GM23338 (cell line): ENCODE measurements at regions not wholly inside any gene's neighbourhood (a gene's known extent, or its start where the extent isn't known, plus 50 kb on each side); places are given as distances from the start of the nearest gene placed in this dataset.

Experiments
- ATAC-seq: fragments of 200-7000 bp; cut with Tn5 transposase; 3 replicates; pipeline ENCODE4 v1.9.1; 2020
- DNase-seq: peaks from one replicate; pipeline ENCODE4 v3.0.0-alpha.2; 2015; ENCODE audit warnings: low spot score
- H2AFZ ChIP-seq: fragments of 200-600 bp; sonication (generic); 2 replicates; pipeline ENCODE4 v1.8.0; 2016; ENCODE audit warnings: antibody characterized with exemption, mild to moderate bottlenecking, moderate library complexity
- H3F3A ChIP-seq: fragments of 200-600 bp; sonication (generic); replicated peaks from 2 replicates; pipeline ENCODE4 v1.8.0; 2017; ENCODE audit warnings: antibody characterized with exemption, mixed run types, low read depth
- H3K27ac ChIP-seq: fragments of 200-600 bp; sonication (generic); 2 replicates; pipeline ENCODE4 v1.6.1; 2016; ENCODE audit warnings: low read depth
- H3K27me3 ChIP-seq: fragments of 200-600 bp; sonication (generic); 2 replicates; pipeline ENCODE4 v1.8.0; 2016; ENCODE audit warnings: mild to moderate bottlenecking, mixed run types, moderate library complexity; ENCODE audit not compliant: insufficient read depth
- H3K36me3 ChIP-seq: fragments of 200-600 bp; sonication (generic); 2 replicates; pipeline ENCODE4 v1.8.0; 2016; ENCODE audit warnings: mild to moderate bottlenecking; ENCODE audit not compliant: insufficient read depth
- H3K4me1 ChIP-seq: fragments of 200-600 bp; sonication (generic); 2 replicates; pipeline ENCODE4 v1.8.0; 2016; ENCODE audit warnings: mild to moderate bottlenecking, moderate library complexity; ENCODE audit not compliant: insufficient read depth
- H3K4me2 ChIP-seq: fragments of 200-600 bp; sonication (generic); 2 replicates; pipeline ENCODE4 v1.7.1; 2017; ENCODE audit warnings: mixed run types
- H3K4me3 ChIP-seq: fragments of 200-600 bp; sonication (generic); 2 replicates; pipeline ENCODE4 v1.6.1; 2016; ENCODE audit warnings: mixed run types
- H3K79me2 ChIP-seq: fragments of 200-600 bp; sonication (generic); replicated peaks from 2 replicates; pipeline ENCODE4 v1.8.0; 2017; ENCODE audit warnings: mild to moderate bottlenecking; ENCODE audit not compliant: insufficient read depth
- H3K9me2 ChIP-seq: fragments of 200-600 bp; sonication (generic); 2 replicates; pipeline ENCODE4 v1.8.0; 2017; ENCODE audit not compliant: insufficient read depth
- H4K20me1 ChIP-seq: fragments of 200-600 bp; sonication (generic); replicated peaks from 2 replicates; pipeline ENCODE4 v1.8.0; 2017; ENCODE audit warnings: mild to moderate bottlenecking; ENCODE audit not compliant: insufficient read depth
- H3K27ac Mint-ChIP-seq: 2 replicates; pipeline ENCODE4 v1.8.0; 2020; ENCODE audit warnings: inconsistent platforms, mild to moderate bottlenecking, moderate library complexity, mixed read lengths
- H3K27me3 Mint-ChIP-seq: 3 replicates; pipeline ENCODE4 v1.8.0; 2022; ENCODE audit warnings: low read depth, mild to moderate bottlenecking, moderate library complexity, mixed read lengths, inconsistent platforms; ENCODE audit not compliant: insufficient read depth, poor library complexity
- H3K36me3 Mint-ChIP-seq: 3 replicates; pipeline ENCODE4 v1.8.0; 2021; ENCODE audit warnings: low read depth, mild to moderate bottlenecking, inconsistent platforms, moderate library complexity, mixed read lengths
- H3K4me1 Mint-ChIP-seq: 3 replicates; pipeline ENCODE4 v1.8.0; 2020; ENCODE audit warnings: mild to moderate bottlenecking, inconsistent platforms, mixed read lengths
- H3K4me3 Mint-ChIP-seq: 3 replicates; pipeline ENCODE4 v1.8.0; 2021; ENCODE audit warnings: moderate library complexity, mild to moderate bottlenecking, inconsistent platforms, mixed read lengths
- H3K9me3 Mint-ChIP-seq: 3 replicates; pipeline ENCODE4 v1.8.0; 2020; ENCODE audit warnings: moderate library complexity, mild to moderate bottlenecking, inconsistent platforms, mixed read lengths
- CREB1 ChIP-seq: fragments of 250-450 bp; sonication (Bioruptor Pico); IDR thresholded peaks from 2 replicates; pipeline ENCODE4 v1.5.0; 2020; ENCODE audit warnings: low read depth, mild to moderate bottlenecking, moderate library complexity
- EZH2 ChIP-seq: fragments of 200-600 bp; sonication (generic); IDR thresholded peaks from one replicate; pipeline ENCODE4 v1.8.0; 2017; ENCODE audit warnings: antibody characterized with exemption, mild to moderate bottlenecking, low read depth; ENCODE audit not compliant: unreplicated experiment
- EZH2phosphoT487 ChIP-seq: fragments of 200-600 bp; sonication (generic); IDR thresholded peaks from one replicate; pipeline ENCODE4 v1.8.1; 2018; ENCODE audit warnings: antibody characterized with exemption; ENCODE audit not compliant: unreplicated experiment
- JUNB ChIP-seq: IDR thresholded peaks from one replicate; pipeline ENCODE4 v1.6.1; 2016; ENCODE audit warnings: antibody characterized with exemption; ENCODE audit not compliant: unreplicated experiment
- NANOG ChIP-seq: IDR thresholded peaks from 2 replicates; pipeline ENCODE4 v1.6.1; 2016; ENCODE audit warnings: antibody characterized with exemption, borderline replicate concordance
- POLR2AphosphoS5 ChIP-seq: IDR thresholded peaks from 2 replicates; pipeline ENCODE4 v1.6.1; 2016; ENCODE audit warnings: antibody characterized with exemption, low read depth
- STAT1 ChIP-seq: IDR thresholded peaks from one replicate; pipeline ENCODE4 v1.6.1; 2016; ENCODE audit warnings: antibody characterized with exemption; ENCODE audit not compliant: unreplicated experiment
- ZNF114 ChIP-seq: fragments of 250-450 bp; sonication (Bioruptor Pico); IDR thresholded peaks from 2 replicates; pipeline ENCODE4 v1.5.0; 2020; ENCODE audit warnings: mild to moderate bottlenecking, moderate library complexity
- ZNF331 ChIP-seq: fragments of 250-450 bp; sonication (Bioruptor Pico); IDR thresholded peaks from 2 replicates; pipeline ENCODE4 v1.5.0; 2020; ENCODE audit warnings: low read depth, mild to moderate bottlenecking, moderate library complexity
- TF ChIP-seq, protein P1 (sequence below): IDR thresholded peaks from one replicate; pipeline ENCODE4 v1.6.1; 2018; ENCODE audit warnings: antibody characterized with exemption; ENCODE audit not compliant: unreplicated experiment
- TF ChIP-seq, protein P2 (sequence below): fragments of 250-450 bp; sonication (Bioruptor Pico); IDR thresholded peaks from 2 replicates; pipeline ENCODE4 v1.5.0; 2020; ENCODE audit warnings: mild to moderate bottlenecking, moderate library complexity
- TF ChIP-seq, protein P3 (sequence below), 2 experiments: fragments of 200-600 bp in 1 of 2; sonication (generic) in 1 of 2; conservative IDR thresholded peaks; 2 replicates each; pipeline versions ENCODE4 v1.5.1 to v1.6.1; 2016 to 2017; ENCODE audit warnings: antibody characterized with exemption in 2 of 2, low read depth in 2 of 2, mild to moderate bottlenecking in 2 of 2, moderate library complexity in 1 of 2
- TF ChIP-seq, protein P4 (sequence below): IDR thresholded peaks from 2 replicates; pipeline ENCODE4 v1.6.1; 2016; ENCODE audit warnings: antibody characterized with exemption

DNA sequence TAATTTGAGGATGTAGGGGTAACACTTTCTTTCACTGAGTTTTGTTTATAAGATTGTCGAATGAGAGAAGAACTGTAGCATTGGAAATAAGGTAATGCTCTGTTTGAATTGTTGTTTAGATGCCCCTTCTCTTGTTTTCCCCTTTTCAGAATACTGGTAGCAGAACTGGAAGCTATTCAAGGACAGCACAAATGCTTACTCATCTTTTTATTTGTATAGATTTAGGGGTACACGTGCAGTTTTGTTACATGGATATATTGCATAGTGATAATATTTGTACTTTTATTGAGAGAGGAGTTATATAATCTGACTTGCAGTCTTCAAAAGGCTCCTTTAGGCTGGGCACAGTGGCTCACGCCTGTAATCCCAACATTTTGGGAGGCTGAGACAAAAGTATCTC is 145.4 kb upstream of the HAND2 start:
- Mint-ChIP-seq H3K36me3 (no peaks in the 10 kb centered on the region), H3K4me3 (no peak overlapping the region), H3K27me3 (no peaks in the 10 kb centered on the region), H3K27ac (no peak overlapping the region), H3K4me1 (no peaks in the 10 kb centered on the region), H3K9me3 (no peaks in the 10 kb centered on the region)
- DNase-seq (no peak), ATAC-seq (no peak)
- H2AFZ ChIP-seq = no peak overlapping the region
- no peaks in the 10 kb centered on the region for H3K9me2 ChIP-seq
- no peak overlapping the region for H3K27ac ChIP-seq
- no peaks in the 10 kb centered on the region for H3K79me2 ChIP-seq
- H3K27me3 ChIP-seq = no peaks in the 10 kb centered on the region
- H3K4me3 ChIP-seq = no peak overlapping the region
- no peaks in the 10 kb centered on the region for H3F3A ChIP-seq
- H4K20me1 ChIP-seq = no peaks in the 10 kb centered on the region
- H3K4me2 ChIP-seq = no peak overlapping the region
- TF ChIP-seq ZNF331 (CRISPR knock-in tag) = no peak
- TF ChIP-seq NANOG = no peak
- no peak for TF ChIP-seq STAT1
- no peak for TF ChIP-seq EZH2
- TF ChIP-seq CREB1 (CRISPR knock-in tag) = no peak
- TF ChIP-seq EZH2phosphoT487 = no peak
- TF ChIP-seq, protein P1, sequence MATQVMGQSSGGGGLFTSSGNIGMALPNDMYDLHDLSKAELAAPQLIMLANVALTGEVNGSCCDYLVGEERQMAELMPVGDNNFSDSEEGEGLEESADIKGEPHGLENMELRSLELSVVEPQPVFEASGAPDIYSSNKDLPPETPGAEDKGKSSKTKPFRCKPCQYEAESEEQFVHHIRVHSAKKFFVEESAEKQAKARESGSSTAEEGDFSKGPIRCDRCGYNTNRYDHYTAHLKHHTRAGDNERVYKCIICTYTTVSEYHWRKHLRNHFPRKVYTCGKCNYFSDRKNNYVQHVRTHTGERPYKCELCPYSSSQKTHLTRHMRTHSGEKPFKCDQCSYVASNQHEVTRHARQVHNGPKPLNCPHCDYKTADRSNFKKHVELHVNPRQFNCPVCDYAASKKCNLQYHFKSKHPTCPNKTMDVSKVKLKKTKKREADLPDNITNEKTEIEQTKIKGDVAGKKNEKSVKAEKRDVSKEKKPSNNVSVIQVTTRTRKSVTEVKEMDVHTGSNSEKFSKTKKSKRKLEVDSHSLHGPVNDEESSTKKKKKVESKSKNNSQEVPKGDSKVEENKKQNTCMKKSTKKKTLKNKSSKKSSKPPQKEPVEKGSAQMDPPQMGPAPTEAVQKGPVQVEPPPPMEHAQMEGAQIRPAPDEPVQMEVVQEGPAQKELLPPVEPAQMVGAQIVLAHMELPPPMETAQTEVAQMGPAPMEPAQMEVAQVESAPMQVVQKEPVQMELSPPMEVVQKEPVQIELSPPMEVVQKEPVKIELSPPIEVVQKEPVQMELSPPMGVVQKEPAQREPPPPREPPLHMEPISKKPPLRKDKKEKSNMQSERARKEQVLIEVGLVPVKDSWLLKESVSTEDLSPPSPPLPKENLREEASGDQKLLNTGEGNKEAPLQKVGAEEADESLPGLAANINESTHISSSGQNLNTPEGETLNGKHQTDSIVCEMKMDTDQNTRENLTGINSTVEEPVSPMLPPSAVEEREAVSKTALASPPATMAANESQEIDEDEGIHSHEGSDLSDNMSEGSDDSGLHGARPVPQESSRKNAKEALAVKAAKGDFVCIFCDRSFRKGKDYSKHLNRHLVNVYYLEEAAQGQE = no peak
- TF ChIP-seq, protein P2, sequence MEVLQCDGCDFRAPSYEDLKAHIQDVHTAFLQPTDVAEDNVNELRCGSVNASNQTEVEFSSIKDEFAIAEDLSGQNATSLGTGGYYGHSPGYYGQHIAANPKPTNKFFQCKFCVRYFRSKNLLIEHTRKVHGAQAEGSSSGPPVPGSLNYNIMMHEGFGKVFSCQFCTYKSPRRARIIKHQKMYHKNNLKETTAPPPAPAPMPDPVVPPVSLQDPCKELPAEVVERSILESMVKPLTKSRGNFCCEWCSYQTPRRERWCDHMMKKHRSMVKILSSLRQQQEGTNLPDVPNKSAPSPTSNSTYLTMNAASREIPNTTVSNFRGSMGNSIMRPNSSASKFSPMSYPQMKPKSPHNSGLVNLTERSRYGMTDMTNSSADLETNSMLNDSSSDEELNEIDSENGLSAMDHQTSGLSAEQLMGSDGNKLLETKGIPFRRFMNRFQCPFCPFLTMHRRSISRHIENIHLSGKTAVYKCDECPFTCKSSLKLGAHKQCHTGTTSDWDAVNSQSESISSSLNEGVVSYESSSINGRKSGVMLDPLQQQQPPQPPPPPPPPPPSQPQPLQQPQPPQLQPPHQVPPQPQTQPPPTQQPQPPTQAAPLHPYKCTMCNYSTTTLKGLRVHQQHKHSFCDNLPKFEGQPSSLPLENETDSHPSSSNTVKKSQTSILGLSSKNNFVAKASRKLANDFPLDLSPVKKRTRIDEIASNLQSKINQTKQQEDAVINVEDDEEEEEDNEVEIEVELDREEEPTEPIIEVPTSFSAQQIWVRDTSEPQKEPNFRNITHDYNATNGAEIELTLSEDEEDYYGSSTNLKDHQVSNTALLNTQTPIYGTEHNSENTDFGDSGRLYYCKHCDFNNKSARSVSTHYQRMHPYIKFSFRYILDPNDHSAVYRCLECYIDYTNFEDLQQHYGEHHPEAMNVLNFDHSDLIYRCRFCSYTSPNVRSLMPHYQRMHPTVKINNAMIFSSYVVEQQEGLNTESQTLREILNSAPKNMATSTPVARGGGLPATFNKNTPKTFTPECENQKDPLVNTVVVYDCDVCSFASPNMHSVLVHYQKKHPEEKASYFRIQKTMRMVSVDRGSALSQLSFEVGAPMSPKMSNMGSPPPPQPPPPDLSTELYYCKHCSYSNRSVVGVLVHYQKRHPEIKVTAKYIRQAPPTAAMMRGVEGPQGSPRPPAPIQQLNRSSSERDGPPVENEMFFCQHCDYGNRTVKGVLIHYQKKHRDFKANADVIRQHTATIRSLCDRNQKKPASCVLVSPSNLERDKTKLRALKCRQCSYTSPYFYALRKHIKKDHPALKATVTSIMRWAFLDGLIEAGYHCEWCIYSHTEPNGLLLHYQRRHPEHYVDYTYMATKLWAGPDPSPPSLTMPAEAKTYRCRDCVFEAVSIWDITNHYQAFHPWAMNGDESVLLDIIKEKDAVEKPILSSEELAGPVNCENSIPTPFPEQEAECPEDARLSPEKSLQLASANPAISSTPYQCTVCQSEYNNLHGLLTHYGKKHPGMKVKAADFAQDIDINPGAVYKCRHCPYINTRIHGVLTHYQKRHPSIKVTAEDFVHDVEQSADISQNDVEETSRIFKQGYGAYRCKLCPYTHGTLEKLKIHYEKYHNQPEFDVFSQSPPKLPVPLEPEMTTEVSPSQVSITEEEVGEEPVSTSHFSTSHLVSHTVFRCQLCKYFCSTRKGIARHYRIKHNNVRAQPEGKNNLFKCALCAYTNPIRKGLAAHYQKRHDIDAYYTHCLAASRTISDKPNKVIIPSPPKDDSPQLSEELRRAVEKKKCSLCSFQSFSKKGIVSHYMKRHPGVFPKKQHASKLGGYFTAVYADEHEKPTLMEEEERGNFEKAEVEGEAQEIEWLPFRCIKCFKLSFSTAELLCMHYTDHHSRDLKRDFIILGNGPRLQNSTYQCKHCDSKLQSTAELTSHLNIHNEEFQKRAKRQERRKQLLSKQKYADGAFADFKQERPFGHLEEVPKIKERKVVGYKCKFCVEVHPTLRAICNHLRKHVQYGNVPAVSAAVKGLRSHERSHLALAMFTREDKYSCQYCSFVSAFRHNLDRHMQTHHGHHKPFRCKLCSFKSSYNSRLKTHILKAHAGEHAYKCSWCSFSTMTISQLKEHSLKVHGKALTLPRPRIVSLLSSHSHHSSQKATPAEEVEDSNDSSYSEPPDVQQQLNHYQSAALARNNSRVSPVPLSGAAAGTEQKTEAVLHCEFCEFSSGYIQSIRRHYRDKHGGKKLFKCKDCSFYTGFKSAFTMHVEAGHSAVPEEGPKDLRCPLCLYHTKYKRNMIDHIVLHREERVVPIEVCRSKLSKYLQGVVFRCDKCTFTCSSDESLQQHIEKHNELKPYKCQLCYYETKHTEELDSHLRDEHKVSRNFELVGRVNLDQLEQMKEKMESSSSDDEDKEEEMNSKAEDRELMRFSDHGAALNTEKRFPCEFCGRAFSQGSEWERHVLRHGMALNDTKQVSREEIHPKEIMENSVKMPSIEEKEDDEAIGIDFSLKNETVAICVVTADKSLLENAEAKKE = no peak
- TF ChIP-seq, protein P3, sequence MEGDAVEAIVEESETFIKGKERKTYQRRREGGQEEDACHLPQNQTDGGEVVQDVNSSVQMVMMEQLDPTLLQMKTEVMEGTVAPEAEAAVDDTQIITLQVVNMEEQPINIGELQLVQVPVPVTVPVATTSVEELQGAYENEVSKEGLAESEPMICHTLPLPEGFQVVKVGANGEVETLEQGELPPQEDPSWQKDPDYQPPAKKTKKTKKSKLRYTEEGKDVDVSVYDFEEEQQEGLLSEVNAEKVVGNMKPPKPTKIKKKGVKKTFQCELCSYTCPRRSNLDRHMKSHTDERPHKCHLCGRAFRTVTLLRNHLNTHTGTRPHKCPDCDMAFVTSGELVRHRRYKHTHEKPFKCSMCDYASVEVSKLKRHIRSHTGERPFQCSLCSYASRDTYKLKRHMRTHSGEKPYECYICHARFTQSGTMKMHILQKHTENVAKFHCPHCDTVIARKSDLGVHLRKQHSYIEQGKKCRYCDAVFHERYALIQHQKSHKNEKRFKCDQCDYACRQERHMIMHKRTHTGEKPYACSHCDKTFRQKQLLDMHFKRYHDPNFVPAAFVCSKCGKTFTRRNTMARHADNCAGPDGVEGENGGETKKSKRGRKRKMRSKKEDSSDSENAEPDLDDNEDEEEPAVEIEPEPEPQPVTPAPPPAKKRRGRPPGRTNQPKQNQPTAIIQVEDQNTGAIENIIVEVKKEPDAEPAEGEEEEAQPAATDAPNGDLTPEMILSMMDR (conservative IDR thresholded peaks at IDR 0.05; ENCODE audit: low read depth in 2 of 2) = no peak
- TF ChIP-seq POLR2AphosphoS5 = no peak
- no peak for TF ChIP-seq ZNF114 (CRISPR knock-in tag)
- no peak for TF ChIP-seq JUNB
- TF ChIP-seq, protein P4, sequence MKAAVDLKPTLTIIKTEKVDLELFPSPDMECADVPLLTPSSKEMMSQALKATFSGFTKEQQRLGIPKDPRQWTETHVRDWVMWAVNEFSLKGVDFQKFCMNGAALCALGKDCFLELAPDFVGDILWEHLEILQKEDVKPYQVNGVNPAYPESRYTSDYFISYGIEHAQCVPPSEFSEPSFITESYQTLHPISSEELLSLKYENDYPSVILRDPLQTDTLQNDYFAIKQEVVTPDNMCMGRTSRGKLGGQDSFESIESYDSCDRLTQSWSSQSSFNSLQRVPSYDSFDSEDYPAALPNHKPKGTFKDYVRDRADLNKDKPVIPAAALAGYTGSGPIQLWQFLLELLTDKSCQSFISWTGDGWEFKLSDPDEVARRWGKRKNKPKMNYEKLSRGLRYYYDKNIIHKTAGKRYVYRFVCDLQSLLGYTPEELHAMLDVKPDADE = no peak
- no peaks in the 10 kb centered on the region for H3K36me3 ChIP-seq
- H3K4me1 ChIP-seq = no peaks in the 10 kb centered on the region
